Adrenal gland (tissue), 5 donors: ENCODE measurements at regions not wholly inside any gene's neighbourhood (a gene's known extent, or its start where the extent isn't known, plus 50 kb on each side); places are given as distances from the start of the nearest gene placed in this dataset.

ENCODE experiments used
- CTCF ChIP-seq, 6 experiments: fragments of 450-650 bp in 4 of 6; fragments of 200-600 bp in 2 of 6; sonication (generic) in 1 of 6; IDR thresholded peaks; 1 replicate in 5 of 6; 2 replicates in 1 of 6; pipeline versions ENCODE4 v1.5.1 to v1.8.0; 2016 to 2021; ENCODE audit warnings: antibody characterized with exemption in 6 of 6, mild to moderate bottlenecking in 2 of 6, moderate library complexity in 1 of 6
- POLR2A ChIP-seq, 2 donors: fragments of 450-650 bp; IDR thresholded peaks; one replicate each; pipeline ENCODE4 v1.6.1; 2017; ENCODE audit warnings: antibody characterized with exemption in 2 of 2, mild to moderate bottlenecking in 2 of 2, moderate library complexity in 1 of 2
- donor health status: DM: no; HTN: no; CAD: no.

GRCh38 chr20:11053310-11053709 lies 379.5 kb upstream of the JAG1 start:
- TF ChIP-seq CTCF (IDR thresholded peaks at IDR 0.05), result no peak
- TF ChIP-seq POLR2A (IDR thresholded peaks at IDR 0.05), result no peak
